Fibroblast of skin of scalp (primary cell): ENCODE measurements at regions not wholly inside any gene's neighbourhood (a gene's known extent, or its start where the extent isn't known, plus 50 kb on each side); places are given as distances from the start of the nearest gene placed in this dataset.
"Not testable (repeated sequence)": the region's sequence is repeated elsewhere in the genome, so short reads cannot be mapped to it uniquely, and the experiment has no call there.

Experiments used
- DNase-seq: peaks from one replicate; pipeline ENCODE4 v3.0.0-alpha.2; 2013

- DNase-seq, result peak; percentile 50
Observed at GRCh38 chr5:60487885-60488442, 212.0 kb downstream of the DEPDC1B start.

- peak; percentile 8 for DNase-seq
Observed at GRCh38 chr5:60487476-60487875, 212.5 kb downstream of the DEPDC1B start.

GRCh38 chr5:60485361-60485760 is 214.6 kb downstream of the DEPDC1B start:
- no peak for DNase-seq

- DNase-seq, result peak; percentile 49
Observed at GRCh38 chr5:60483050-60483449, 216.9 kb downstream of the DEPDC1B start.

- no peak for DNase-seq
Observed at GRCh38 chr5:60482301-60482700, 217.7 kb downstream of the DEPDC1B start.

GRCh38 chr5:60479542-60479941 is 220.4 kb downstream of the DEPDC1B start:
- no peak for DNase-seq

GRCh38 chr5:60477849-60478248 is 222.1 kb downstream of the DEPDC1B start:
- no peak for DNase-seq

GRCh38 chr5:60473654-60474053 is 226.3 kb downstream of the DEPDC1B start:
- DNase-seq, result no peak

- DNase-seq, result not testable (repeated sequence)
Observed at GRCh38 chr5:60473027-60473426, 226.9 kb downstream of the DEPDC1B start.

- no peak for DNase-seq
Observed at GRCh38 chr5:60470881-60471280, 229.1 kb downstream of the DEPDC1B start.

GRCh38 chr5:60469286-60469685 is 230.7 kb downstream of the DEPDC1B start:
- no peak for DNase-seq

- peak; percentile 79 for DNase-seq
Observed at GRCh38 chr5:60463179-60463868, 236.6 kb downstream of the DEPDC1B start.

GRCh38 chr5:60458666-60459065 is 241.3 kb downstream of the DEPDC1B start:
- DNase-seq, result no peak

GRCh38 chr5:60457233-60457632 is 242.7 kb downstream of the DEPDC1B start:
- DNase-seq, result no peak

GRCh38 chr5:60455589-60455988 is 244.4 kb downstream of the DEPDC1B start:
- DNase-seq, result no peak

- DNase-seq, result not testable (repeated sequence)
Observed at GRCh38 chr5:60454277-60454676, 245.7 kb downstream of the DEPDC1B start.

GRCh38 chr5:60453186-60453976 is 246.6 kb downstream of the DEPDC1B start:
- no peak for DNase-seq

GRCh38 chr5:60448600-60448999 is 251.4 kb downstream of the DEPDC1B start:
- DNase-seq, result no peak

GRCh38 chr5:60447488-60447920 is 252.5 kb downstream of the DEPDC1B start:
- DNase-seq, result no peak

GRCh38 chr5:60446917-60447316 is 253.0 kb downstream of the DEPDC1B start:
- no peak for DNase-seq

- no peak for DNase-seq
Observed at GRCh38 chr5:60445921-60446320, 254.0 kb downstream of the DEPDC1B start.

- no peak for DNase-seq
Observed at GRCh38 chr5:60445427-60445826, 254.5 kb downstream of the DEPDC1B start.

- no peak for DNase-seq
Observed at GRCh38 chr5:60444661-60445360, 255.2 kb downstream of the DEPDC1B start.
